NB4 (cell line): ENCODE measurements at regions not wholly inside any gene's neighbourhood (a gene's known extent, or its start where the extent isn't known, plus 50 kb on each side); places are given as distances from the start of the nearest gene placed in this dataset.

ENCODE experiments used
- CTCF ChIP-seq: IDR thresholded peaks from one replicate; pipeline ENCODE4 v1.5.1; 2012; ENCODE audit warnings: low read depth, low read length
- MAX ChIP-seq: IDR thresholded peaks from 2 replicates; pipeline ENCODE4 v1.6.1; 2011; ENCODE audit warnings: low read depth, low read length
- MYC ChIP-seq: IDR thresholded peaks from 2 replicates; pipeline ENCODE4 v1.6.1; 2011; ENCODE audit warnings: low read depth, low read length
- POLR2A ChIP-seq: IDR thresholded peaks from 2 replicates; pipeline ENCODE4 v1.6.1; 2011; ENCODE audit warnings: mild to moderate bottlenecking; ENCODE audit not compliant: insufficient read length; ENCODE audit errors: extremely low read depth

- TF ChIP-seq POLR2A (no peak), MYC (no peak), CTCF (no peak), MAX (no peak)
Measured at GRCh38 chr4:23741681-23742191, 148.1 kb downstream of the PPARGC1A start.
